ENCODE measurements at regions not wholly inside any gene's neighbourhood (a gene's known extent, or its start where the extent isn't known, plus 50 kb on each side); places are given as distances from the start of the nearest gene placed in this dataset.
A peak's percentile ranks its signal among the peaks of the same experiment; 100 is the strongest.

- no peak for DNase-seq
These were observed 310.3 kb upstream of the KLF6 start for GRCh38 chr10:4095166-4095917.

DNA sequence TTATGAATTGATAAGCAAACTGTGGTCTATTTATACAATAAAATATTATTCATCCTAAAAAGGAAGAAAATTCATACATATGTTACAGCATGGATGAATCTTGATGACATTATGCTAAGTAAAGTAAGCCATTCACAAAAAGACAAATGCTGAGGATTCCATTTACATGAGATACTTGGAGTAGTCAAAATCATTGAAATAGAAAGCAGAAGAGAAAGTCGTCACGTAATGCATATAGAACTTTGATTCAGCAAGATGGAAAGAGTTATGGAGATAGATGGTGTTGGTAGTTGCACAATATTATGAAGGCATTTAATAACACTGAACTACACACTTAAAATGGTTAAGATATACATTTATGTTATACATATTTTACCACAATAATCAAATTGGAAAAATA is 309.7 kb upstream of the KLF6 start:
- peak in 2 of 3 donors; percentile 64 to 66 for DNase-seq

GRCh38 chr10:4093438-4093837 is 308.4 kb upstream of the KLF6 start:
- no peak for DNase-seq

GRCh38 chr10:4088354-4089066 is 303.5 kb upstream of the KLF6 start:
- DNase-seq, result no peak

- no peak for DNase-seq
These were observed 301.3 kb upstream of the KLF6 start for GRCh38 chr10:4086131-4086898.

DNA sequence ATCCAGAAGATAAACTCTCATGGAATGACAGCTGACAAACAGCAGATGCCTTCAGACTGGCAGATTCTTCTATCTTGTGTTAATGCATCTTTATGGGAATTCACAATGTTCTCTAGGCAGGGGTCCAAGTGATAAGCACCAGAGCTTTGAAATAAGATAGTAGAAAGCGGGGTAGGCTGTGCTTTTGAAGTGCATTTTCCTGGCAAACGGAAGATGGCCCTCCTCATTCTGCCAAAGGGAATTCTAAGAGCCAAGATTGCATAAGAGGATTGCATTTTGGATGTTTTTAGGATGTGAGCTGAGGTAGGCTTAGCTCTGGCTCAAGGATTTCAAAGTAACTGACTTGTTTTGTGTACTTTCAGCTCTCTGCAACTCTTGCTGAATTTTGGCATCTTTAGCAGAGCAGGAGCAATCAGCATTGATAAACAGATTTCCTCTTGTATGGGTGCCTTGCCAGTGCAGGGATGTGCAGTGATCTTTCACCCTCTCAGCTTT is 298.5 kb upstream of the KLF6 start:
- DNase-seq, result no peak

- no peak for DNase-seq
These were observed 297.9 kb upstream of the KLF6 start for GRCh38 chr10:4082861-4083260.

GRCh38 chr10:4081685-4082111 is 296.7 kb upstream of the KLF6 start:
- DNase-seq, result peak in 2 of 3 donors; percentile 34 to 42

DNA sequence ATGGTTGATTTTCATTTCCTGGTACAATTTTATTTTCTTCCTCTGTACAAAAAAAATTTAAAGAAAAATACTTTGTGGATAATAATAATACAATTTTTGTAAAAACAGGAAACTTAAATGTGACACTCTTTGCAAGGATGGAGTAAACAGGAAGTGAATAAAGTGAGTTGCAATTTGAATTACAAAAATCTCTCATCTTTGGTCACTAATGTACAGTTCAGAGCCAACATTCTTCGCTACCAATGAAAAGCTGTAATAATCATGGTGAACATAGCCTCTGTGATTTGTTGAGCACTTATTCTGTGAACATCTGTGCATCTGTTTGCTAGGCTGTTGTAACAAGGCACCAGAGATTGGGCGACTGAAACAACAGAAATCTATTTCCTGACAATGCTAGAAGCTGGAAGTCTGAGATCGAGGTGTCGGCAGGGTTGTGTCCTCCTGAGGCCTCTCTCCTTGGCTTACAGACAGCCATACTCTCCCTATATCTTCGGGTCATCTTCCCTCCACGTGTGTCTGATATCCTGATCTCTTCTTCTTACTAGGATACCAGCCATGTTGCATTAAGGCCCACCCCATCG is 295.3 kb upstream of the KLF6 start:
- DNase-seq, result no peak

GRCh38 chr10:4079803-4080202 is 294.8 kb upstream of the KLF6 start:
- DNase-seq, result no peak

DNA sequence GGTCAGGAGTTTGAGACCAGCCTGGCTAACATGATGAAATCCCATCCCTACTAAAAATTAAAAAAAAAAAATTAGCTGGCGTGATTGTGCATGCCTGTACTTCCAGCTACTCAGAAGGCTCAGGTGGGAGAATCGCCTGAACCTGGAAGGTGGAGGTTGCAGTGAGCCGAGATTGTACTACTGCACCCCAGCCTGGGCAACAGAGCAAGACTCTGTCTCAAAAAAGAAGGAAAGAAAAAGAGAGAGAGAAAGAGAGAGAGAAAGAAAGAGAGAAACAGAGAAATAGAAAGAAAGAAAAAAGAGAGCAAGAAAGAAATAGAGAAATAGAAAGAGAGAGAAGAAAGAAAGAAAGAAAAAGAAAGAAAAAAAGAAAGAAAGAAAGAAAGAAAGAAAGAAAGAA is 292.8 kb upstream of the KLF6 start:
- no peak for DNase-seq

DNA sequence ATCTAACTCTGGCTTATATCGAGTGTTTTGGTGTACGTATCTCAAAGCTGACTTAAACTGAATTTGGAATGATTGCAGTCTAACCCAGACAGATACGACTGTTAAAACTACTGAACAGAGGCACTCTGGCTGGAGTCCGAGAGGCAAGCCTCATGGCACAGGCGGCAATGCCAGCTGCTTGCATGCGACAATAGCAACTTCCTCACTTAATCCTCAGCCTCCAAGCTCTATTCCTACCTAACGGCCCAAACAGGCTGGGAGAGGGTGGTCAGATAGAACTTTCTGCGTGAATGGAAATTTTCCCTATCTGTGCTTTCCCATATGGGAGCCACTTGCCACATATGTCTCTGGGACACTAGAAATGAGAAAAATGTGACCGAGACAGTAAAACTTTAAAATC is 292.0 kb upstream of the KLF6 start:
- no peak for DNase-seq

DNA sequence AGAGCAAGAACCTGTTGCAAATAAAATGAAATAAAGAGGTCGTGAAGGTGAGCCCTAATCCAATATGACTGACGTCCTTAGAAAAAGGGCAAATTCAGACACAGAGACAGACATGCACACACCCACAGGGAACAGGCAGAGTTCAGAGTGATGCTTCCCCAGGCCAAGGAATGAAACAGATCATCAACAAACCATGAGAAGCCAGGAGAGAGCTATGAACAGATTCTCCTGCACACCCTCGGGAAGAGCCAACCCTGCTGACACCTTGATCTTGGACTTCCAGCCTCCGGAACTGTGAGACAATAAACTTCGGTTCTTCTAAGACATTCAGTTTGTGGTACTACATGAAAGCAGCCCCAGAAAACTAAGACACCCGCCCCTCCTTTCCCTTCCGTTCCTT is 290.4 kb upstream of the KLF6 start:
- no peak for DNase-seq

DNA sequence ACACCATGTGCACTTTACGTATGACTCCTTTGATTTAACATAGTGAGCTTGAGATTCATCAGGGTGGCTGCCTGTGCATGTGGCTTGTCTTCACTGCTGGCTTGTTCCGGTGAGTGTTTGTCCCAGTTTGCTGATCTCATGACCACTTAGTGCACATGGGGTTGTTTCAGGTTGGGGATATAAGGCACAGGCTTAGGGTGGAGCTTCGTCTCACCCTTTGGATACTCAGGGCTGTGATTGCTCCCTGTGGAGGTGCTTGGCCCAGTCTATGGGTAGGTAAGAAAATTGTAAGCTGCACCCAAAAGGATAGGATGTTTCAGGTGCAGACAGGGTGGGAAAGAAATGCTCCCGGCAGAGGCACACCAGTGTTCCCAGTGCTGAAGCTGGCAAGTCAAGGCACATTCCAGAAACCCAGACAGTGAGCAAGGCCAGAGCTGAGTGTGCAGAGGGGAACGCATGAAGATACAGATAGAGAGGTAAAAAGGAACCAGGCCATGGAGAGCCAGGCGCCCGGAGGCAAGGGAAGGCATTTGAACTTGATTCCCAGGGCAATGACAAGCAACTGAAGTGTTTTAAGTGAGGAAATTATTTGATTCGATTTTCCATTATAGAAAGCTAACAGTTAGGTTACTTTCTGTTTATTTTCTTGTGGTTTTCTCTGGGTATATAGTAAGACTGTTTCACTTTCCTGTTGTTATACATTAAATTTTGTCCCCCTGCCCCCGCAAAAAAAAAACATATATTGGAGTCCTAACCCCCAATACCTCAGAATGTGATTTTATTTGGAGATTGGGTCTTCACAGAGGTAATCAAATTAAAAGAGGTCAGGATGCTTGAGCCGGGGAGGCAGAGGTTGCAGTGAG is 289.8 kb upstream of the KLF6 start:
- DNase-seq, result no peak

GRCh38 chr10:4073912-4074311 is 288.9 kb upstream of the KLF6 start:
- DNase-seq, result no peak

GRCh38 chr10:4070921-4071660 is 286.1 kb upstream of the KLF6 start:
- no peak for DNase-seq

DNA sequence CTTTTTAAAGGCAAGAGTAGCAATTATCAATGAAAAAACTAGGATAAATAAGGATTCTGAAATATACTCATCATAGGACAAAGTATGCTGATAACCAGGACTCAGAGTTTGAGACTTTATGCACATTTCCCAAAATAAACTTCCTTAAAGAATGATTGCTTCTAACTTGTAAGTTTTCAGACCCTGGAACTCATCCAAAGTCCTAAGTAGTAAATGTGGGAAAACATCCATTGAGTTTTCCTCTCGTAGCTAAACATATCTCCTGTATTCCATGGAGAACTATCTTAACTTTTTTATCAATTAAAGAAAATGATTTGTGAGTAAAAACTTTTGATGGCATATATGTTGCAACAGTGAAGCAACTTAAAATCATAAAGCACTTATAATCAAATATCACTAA is 285.2 kb upstream of the KLF6 start:
- DNase-seq, result no peak

GRCh38 chr10:4069491-4069890 is 284.5 kb upstream of the KLF6 start:
- peak in 1 of 3 donors; percentile 8 for DNase-seq

DNA sequence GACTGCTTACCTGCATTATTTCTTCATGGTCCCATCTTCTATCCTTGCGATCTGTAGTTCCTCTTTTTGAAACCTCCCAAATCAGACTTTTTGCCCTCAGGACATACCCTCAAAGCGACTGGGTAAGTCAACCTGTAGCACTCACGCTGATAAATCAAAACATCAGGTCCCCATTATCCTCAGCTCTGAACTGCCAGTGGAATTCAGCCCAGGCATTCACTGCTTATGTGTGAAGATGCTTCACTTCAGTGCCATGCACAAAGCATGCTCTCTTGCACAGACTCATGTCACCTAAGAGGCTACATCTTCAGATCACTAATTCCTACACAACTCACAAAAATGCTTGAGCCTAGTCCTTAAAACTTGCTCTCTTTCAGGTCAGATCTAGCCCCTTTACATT is 283.6 kb upstream of the KLF6 start:
- DNase-seq, result no peak

DNA sequence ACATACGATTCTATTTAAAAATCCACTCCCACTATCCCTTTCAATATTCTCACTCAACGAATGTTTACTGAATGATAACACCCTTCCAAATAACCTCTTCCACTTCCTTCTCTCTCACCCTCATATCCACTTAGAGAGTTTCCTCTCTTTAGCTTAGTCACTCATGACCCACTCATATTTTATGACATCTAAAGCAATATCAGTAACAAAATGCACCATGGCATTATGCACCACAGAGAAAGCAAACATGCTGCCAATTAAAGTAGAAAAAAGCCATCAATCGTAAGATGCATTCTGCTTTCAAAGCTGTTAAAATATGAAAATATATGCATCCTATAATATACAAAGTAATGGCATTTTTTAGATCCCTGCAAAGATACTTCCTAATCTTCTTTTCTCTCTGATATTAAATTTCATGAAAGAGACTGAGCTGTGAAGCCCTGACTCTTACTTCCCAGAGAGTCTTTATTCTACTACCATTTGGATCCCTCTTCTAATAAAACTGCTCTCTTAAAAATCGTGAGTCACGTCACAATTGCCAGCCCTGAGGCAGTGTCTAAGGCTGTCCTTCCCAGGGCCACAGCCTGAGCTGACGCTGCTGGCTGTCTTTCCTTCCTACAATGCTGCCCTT is 283.0 kb upstream of the KLF6 start:
- DNase-seq, result peak; percentile 3 to 88 (median 79)

DNA sequence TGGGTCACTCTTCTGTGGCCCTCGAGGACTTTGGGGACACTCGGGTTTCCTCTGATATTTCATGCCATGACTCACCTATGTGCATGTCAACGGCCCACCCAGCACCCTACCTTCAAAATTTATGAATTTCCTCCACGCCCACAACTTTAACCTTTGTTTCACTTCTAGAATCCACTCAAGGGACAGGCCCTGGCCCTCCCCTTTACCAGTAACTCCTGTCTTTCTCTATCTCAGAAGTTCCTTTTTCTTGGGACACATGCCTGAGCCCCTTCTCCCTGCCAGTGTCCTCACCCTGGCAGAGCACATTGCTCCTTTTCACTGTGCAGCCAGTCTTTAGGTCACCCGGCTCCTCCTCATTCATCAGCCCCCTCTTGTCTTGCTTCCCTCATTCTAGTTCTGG is 282.5 kb upstream of the KLF6 start:
- peak; percentile 88 to 94 (median 92) for DNase-seq

Measured in suppressor macrophage treated with lipopolysaccharide for 1 hour (primary cell).